ENCODE measurements at regions not wholly inside any gene's neighbourhood (a gene's known extent, or its start where the extent isn't known, plus 50 kb on each side); places are given as distances from the start of the nearest gene placed in this dataset.

GRCh38 chr15:85890620-85890980 lies 95.9 kb upstream of the KLHL25 start:
- intact Hi-C loops (cut with DNase I, micrococcal nuclease): no loop called here
- no peak for DNase-seq
- H3K4me3 ChIP-seq: no peak overlapping the region
- H3K36me3 ChIP-seq (ENCODE audit: low read depth): no peaks in the 10 kb centered on the region
- TF ChIP-seq CTCF (IDR thresholded peaks at IDR 0.05): no peak
- no peak for ATAC-seq
- no peaks in the 10 kb centered on the region for H3K4me1 ChIP-seq (ENCODE audit: low read depth)
- H3K9me3 ChIP-seq: no peaks in the 10 kb centered on the region

GRCh38 chr15:85891470-85891869 lies 96.7 kb upstream of the KLHL25 start:
- no peak for ATAC-seq
- DNase-seq: no peak
- Histone ChIP-seq H3K4me1 (ENCODE audit: low read depth) (no peaks in the 10 kb centered on the region), H3K4me3 (no peak overlapping the region), H3K9me3 (no peaks in the 10 kb centered on the region), H3K36me3 (ENCODE audit: low read depth) (no peaks in the 10 kb centered on the region)
- intact Hi-C loops (cut with DNase I, micrococcal nuclease): no loop called here
- TF ChIP-seq CTCF (IDR thresholded peaks at IDR 0.05): no peak

GRCh38 chr15:85892232-85892631 lies 97.5 kb upstream of the KLHL25 start:
- no peak for DNase-seq
- Histone ChIP-seq H3K4me3 (no peak overlapping the region), H3K4me1 (ENCODE audit: low read depth) (no peaks in the 10 kb centered on the region), H3K9me3 (no peaks in the 10 kb centered on the region), H3K36me3 (ENCODE audit: low read depth) (no peaks in the 10 kb centered on the region)
- ATAC-seq: no peak
- no peak for TF ChIP-seq CTCF (IDR thresholded peaks at IDR 0.05)
- intact Hi-C loops (cut with DNase I, micrococcal nuclease): no loop called here

- intact Hi-C loops (cut with DNase I, micrococcal nuclease): no loop called here
- no peaks in the 10 kb centered on the region for H3K9me3 ChIP-seq
- no peak for TF ChIP-seq CTCF (IDR thresholded peaks at IDR 0.05)
- DNase-seq: no peak
- no peak overlapping the region for H3K4me3 ChIP-seq
- H3K4me1 ChIP-seq (ENCODE audit: low read depth): peaks cover 4% of the 10 kb centered on the region
- no peaks in the 10 kb centered on the region for H3K36me3 ChIP-seq (ENCODE audit: low read depth)
- ATAC-seq: no peak
These were observed 102.6 kb upstream of the KLHL25 start for GRCh38 chr15:85897207-85897894.

- Histone ChIP-seq H3K9me3 (no peaks in the 10 kb centered on the region), H3K4me1 (ENCODE audit: low read depth) (peaks cover 4% of the 10 kb centered on the region), H3K4me3 (no peak overlapping the region), H3K36me3 (ENCODE audit: low read depth) (no peaks in the 10 kb centered on the region)
- DNase-seq: no peak
- intact Hi-C loops (cut with DNase I, micrococcal nuclease): no loop called here
- no peak for TF ChIP-seq CTCF (IDR thresholded peaks at IDR 0.05)
- ATAC-seq: no peak
These were observed 103.4 kb upstream of the KLHL25 start for GRCh38 chr15:85897895-85898717.

Measured in mucosa of descending colon (tissue), 3 donors.